HFFc6 (cell line): ENCODE measurements at regions not wholly inside any gene's neighbourhood (a gene's known extent, or its start where the extent isn't known, plus 50 kb on each side); places are given as distances from the start of the nearest gene placed in this dataset.

Experiments used
- DNase-seq: peaks from one replicate; pipeline ENCODE4 v3.0.0-alpha.2; 2018
- H3K27ac Mint-ChIP-seq: 2 replicates; pipeline ENCODE4 v1.8.0; 2020; ENCODE audit warnings: mild to moderate bottlenecking, mixed read lengths
- H3K27me3 Mint-ChIP-seq: 2 replicates; pipeline ENCODE4 v1.8.0; 2021; ENCODE audit warnings: mild to moderate bottlenecking, moderate library complexity, mixed read lengths; ENCODE audit not compliant: insufficient read depth
- H3K36me3 Mint-ChIP-seq: 2 replicates; pipeline ENCODE4 v1.8.0; 2021; ENCODE audit warnings: low read depth, mixed read lengths
- H3K4me1 Mint-ChIP-seq: 2 replicates; pipeline ENCODE4 v1.8.0; 2020; ENCODE audit warnings: low read depth, mixed read lengths
- H3K4me3 Mint-ChIP-seq: 2 replicates; pipeline ENCODE4 v1.8.0; 2020; ENCODE audit warnings: mild to moderate bottlenecking, moderate library complexity, mixed read lengths
- H3K9me3 Mint-ChIP-seq: 2 replicates; pipeline ENCODE4 v1.8.0; 2020; ENCODE audit warnings: mild to moderate bottlenecking, mixed read lengths
- CTCF ChIP-seq: fragments of 200-600 bp; sonication (generic); IDR thresholded peaks from 2 replicates; pipeline ENCODE4 v1.5.0; 2021; ENCODE audit warnings: antibody characterized with exemption, mild to moderate bottlenecking

DNA sequence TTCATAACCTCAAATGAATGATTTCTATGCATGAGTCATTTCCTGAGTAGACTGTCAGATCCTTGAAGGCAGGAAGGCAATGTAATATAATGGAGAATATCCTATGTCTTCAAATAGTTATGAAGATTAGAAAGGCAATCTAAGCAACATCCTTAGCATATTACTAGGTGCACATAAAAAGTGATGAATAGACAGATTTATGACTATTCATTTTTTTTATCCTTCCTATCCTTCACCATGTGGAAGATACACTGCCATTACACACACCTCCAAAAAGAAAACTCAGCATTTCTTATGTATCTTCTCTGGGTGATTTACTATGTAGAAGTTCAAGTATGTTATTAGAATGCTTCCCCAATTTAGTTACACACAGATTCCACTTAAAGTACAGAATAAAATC lies 126.4 kb upstream of the MAF start:
- no peak overlapping the region for H3K27ac Mint-ChIP-seq

GRCh38 chr16:79725051-79725450 lies 124.5 kb upstream of the MAF start:
- no peak overlapping the region for H3K4me3 Mint-ChIP-seq
- H3K4me1 Mint-ChIP-seq = no peaks in the 10 kb centered on the region

More for the DNA sequence above, 126.4 kb upstream of the MAF start:
- TF ChIP-seq CTCF = no peak
- H3K4me3 Mint-ChIP-seq = no peak overlapping the region
- no peaks in the 10 kb centered on the region for H3K4me1 Mint-ChIP-seq
- H3K9me3 Mint-ChIP-seq = peaks cover 30% of the 10 kb centered on the region
- H3K27me3 Mint-ChIP-seq = no peaks in the 10 kb centered on the region
- H3K36me3 Mint-ChIP-seq = no peaks in the 10 kb centered on the region
- DNase-seq = no peak

GRCh38 chr16:79723583-79724168 lies 123.1 kb upstream of the MAF start:
- no peak for TF ChIP-seq CTCF
- no peaks in the 10 kb centered on the region for H3K36me3 Mint-ChIP-seq
- H3K4me3 Mint-ChIP-seq = no peak overlapping the region
- no peak overlapping the region for H3K27ac Mint-ChIP-seq
- no peaks in the 10 kb centered on the region for H3K4me1 Mint-ChIP-seq
- H3K9me3 Mint-ChIP-seq = peaks cover 31% of the 10 kb centered on the region
- no peak for DNase-seq
- H3K27me3 Mint-ChIP-seq = no peaks in the 10 kb centered on the region

More at GRCh38 chr16:79725051-79725450, 124.5 kb upstream of the MAF start:
- no peak for TF ChIP-seq CTCF
- H3K9me3 Mint-ChIP-seq = peaks cover 29% of the 10 kb centered on the region
- no peaks in the 10 kb centered on the region for H3K27me3 Mint-ChIP-seq
- H3K27ac Mint-ChIP-seq = no peak overlapping the region
- H3K36me3 Mint-ChIP-seq = no peaks in the 10 kb centered on the region
- no peak for DNase-seq

DNA sequence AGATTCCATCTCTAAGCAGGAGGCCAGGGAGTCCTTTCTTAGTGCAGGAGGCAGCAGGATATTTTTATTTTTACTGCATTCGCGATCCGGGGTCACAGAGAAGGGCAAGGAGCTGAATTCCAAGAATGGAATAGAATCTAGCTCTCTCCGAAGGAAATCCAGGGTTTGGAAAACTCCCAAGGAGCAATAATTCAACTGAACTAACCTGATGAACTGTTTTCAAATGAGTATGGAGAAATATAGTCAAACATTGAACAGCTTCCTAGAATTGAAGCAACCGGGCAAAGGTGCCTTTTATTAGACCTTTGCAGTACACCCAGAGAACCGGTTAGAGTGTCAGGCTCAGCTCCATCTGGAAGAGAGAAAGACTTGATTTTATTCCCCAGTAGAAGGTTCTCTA lies 120.7 kb upstream of the MAF start:
- no peak for DNase-seq
- Mint-ChIP-seq H3K27me3 (no peaks in the 10 kb centered on the region), H3K4me1 (no peaks in the 10 kb centered on the region), H3K4me3 (no peak overlapping the region), H3K9me3 (peaks cover 46% of the 10 kb centered on the region), H3K36me3 (no peaks in the 10 kb centered on the region), H3K27ac (no peak overlapping the region)
- TF ChIP-seq CTCF = no peak

DNA sequence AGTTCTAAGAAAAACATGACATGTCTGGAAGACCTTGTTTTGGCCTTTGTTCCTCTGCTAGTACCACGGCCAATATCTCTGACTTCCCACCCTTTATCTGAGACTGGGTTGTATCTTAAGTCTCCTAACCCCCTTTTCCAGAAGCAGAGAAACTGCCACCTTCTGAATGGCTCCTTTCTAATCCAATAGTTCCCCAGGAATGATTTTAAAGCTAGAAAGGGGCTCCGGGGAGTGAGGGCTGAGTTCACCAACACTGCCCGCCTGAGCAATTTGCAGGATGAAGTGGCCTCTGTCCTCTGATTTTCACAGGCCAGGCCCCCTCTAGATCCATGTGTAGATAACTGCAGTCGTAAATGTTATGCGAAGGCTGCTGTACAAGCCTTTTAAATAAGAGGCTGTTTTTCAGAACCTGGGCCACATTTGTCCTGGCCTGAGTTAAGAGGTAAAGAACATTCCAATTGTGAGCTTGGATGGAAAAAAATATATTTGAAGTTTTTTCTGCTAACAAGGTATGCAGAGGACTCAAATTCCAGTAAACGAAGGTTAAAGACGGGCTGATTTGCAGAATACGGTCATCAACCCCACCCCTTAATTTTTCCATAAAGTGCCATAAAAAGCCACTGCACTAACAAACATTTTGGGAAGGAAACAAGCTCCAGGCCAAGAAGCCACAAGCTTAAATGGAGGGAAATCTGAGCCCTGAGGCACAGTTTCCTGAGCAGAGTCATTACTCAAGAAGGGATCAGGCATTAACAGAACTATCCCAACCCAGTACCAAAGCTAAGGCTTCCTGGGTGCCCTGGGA lies 117.0 kb upstream of the MAF start:
- no peak overlapping the region for H3K27ac Mint-ChIP-seq
- no peak overlapping the region for H3K4me3 Mint-ChIP-seq
- H3K27me3 Mint-ChIP-seq = no peaks in the 10 kb centered on the region; the same call in 1 of the 2 replicates
- no peaks in the 10 kb centered on the region for H3K36me3 Mint-ChIP-seq
- H3K9me3 Mint-ChIP-seq = peaks cover 62% of the 10 kb centered on the region
- no peak for TF ChIP-seq CTCF
- no peak for DNase-seq
- H3K4me1 Mint-ChIP-seq = no peaks in the 10 kb centered on the region
